DOHH2 (cell line): ENCODE measurements at regions not wholly inside any gene's neighbourhood (a gene's known extent, or its start where the extent isn't known, plus 50 kb on each side); places are given as distances from the start of the nearest gene placed in this dataset.

Experiments
- H3F3A ChIP-seq: fragments of 200-600 bp; sonication (generic), shearing (Covaris generic); 2 replicates; pipeline ENCODE4 v1.6.0; 2016; ENCODE audit warnings: antibody characterized with exemption, mild to moderate bottlenecking; ENCODE audit not compliant: control insufficient read depth, insufficient read depth
- H3K27ac ChIP-seq: fragments of 200-600 bp; sonication (generic); 2 replicates; pipeline ENCODE4 v1.5.1; 2014; ENCODE audit warnings: low read depth, mild to moderate bottlenecking, low read length, moderate library complexity
- H3K27me3 ChIP-seq: fragments of 200-600 bp; sonication (generic); 2 replicates; pipeline ENCODE4 v1.6.1; 2014; ENCODE audit warnings: mild to moderate bottlenecking, low read length, mixed read lengths; ENCODE audit not compliant: control insufficient read depth
- H3K36me3 ChIP-seq: fragments of 200-600 bp; sonication (generic); 2 replicates; pipeline ENCODE4 v1.6.1; 2014; ENCODE audit warnings: mild to moderate bottlenecking, low read length, moderate library complexity, mixed read lengths; ENCODE audit not compliant: control insufficient read depth
- H3K4me1 ChIP-seq: fragments of 200-600 bp; sonication (generic); 2 replicates; pipeline ENCODE4 v1.6.1; 2014; ENCODE audit warnings: mild to moderate bottlenecking, low read length, mixed read lengths; ENCODE audit not compliant: control insufficient read depth
- H3K4me2 ChIP-seq: fragments of 200-600 bp; sonication (generic); 2 replicates; pipeline ENCODE4 v1.6.0; 2014; ENCODE audit warnings: mild to moderate bottlenecking, low read length, moderate library complexity
- H3K4me3 ChIP-seq: fragments of 200-600 bp; sonication (generic); 2 replicates; pipeline ENCODE4 v1.5.1; 2014; ENCODE audit warnings: mild to moderate bottlenecking, low read length, mixed read lengths
- H3K79me2 ChIP-seq: fragments of 200-600 bp; sonication (generic); 2 replicates; pipeline ENCODE4 v1.6.1; 2014; ENCODE audit warnings: mild to moderate bottlenecking, low read length, mixed read lengths; ENCODE audit not compliant: control insufficient read depth
- H3K9me2 ChIP-seq: fragments of 200-600 bp; sonication (generic); replicated peaks from 2 replicates; pipeline ENCODE4 v1.6.1; 2014; ENCODE audit warnings: mild to moderate bottlenecking, low read length, mixed read lengths; ENCODE audit not compliant: control insufficient read depth
- H3K9me3 ChIP-seq: fragments of 200-600 bp; sonication (generic); 2 replicates; pipeline ENCODE4 v1.6.1; 2014; ENCODE audit warnings: antibody characterized with exemption, low read length, mixed read lengths; ENCODE audit not compliant: control insufficient read depth, insufficient read depth
- H4K20me1 ChIP-seq: fragments of 200-600 bp; sonication (generic); 2 replicates; pipeline ENCODE4 v1.6.0; 2014; ENCODE audit warnings: low read depth, mild to moderate bottlenecking, antibody characterized with exemption, low read length, moderate library complexity; ENCODE audit not compliant: control insufficient read depth, insufficient read depth
- CTCF ChIP-seq: fragments of 200-600 bp; sonication (generic); IDR thresholded peaks from one replicate; pipeline ENCODE4 v1.5.1; 2014; ENCODE audit warnings: antibody characterized with exemption, mild to moderate bottlenecking, low read depth, low read length; ENCODE audit not compliant: poor library complexity, severe bottlenecking
- EZH2phosphoT487 ChIP-seq: fragments of 200-600 bp; sonication (generic); IDR thresholded peaks from 2 replicates; pipeline ENCODE4 v1.6.1; 2017; ENCODE audit warnings: borderline replicate concordance, mild to moderate bottlenecking, antibody characterized with exemption, low read length, moderate library complexity, mixed read lengths

- H3K36me3 ChIP-seq, result no peaks in the 10 kb centered on the region
- H3K9me2 ChIP-seq, result no peaks in the 10 kb centered on the region
- no peak overlapping the region for H3K27ac ChIP-seq
- H3K4me2 ChIP-seq, result no peak overlapping the region
- H3F3A ChIP-seq, result no peaks in the 10 kb centered on the region
- no peak overlapping the region for H3K4me3 ChIP-seq
- H3K79me2 ChIP-seq, result no peaks in the 10 kb centered on the region
- H3K27me3 ChIP-seq, result no peaks in the 10 kb centered on the region
- no peaks in the 10 kb centered on the region for H3K4me1 ChIP-seq
- no peaks in the 10 kb centered on the region for H4K20me1 ChIP-seq
- TF ChIP-seq CTCF (no peak), EZH2phosphoT487 (no peak)
- no peaks in the 10 kb centered on the region for H3K9me3 ChIP-seq
Observed at GRCh38 chr1:90347366-90347765, 352.5 kb downstream of the ZNF326 start.

GRCh38 chr1:90346757-90347156 lies 351.8 kb downstream of the ZNF326 start:
- Histone ChIP-seq H3K36me3 (no peaks in the 10 kb centered on the region), H3K79me2 (no peaks in the 10 kb centered on the region), H3K27me3 (no peaks in the 10 kb centered on the region), H3K4me1 (no peaks in the 10 kb centered on the region), H3K4me3 (no peak overlapping the region), H3K9me2 (no peaks in the 10 kb centered on the region), H3K9me3 (no peaks in the 10 kb centered on the region), H4K20me1 (no peaks in the 10 kb centered on the region), H3K27ac (no peak overlapping the region), H3F3A (no peaks in the 10 kb centered on the region), H3K4me2 (no peak overlapping the region)
- TF ChIP-seq EZH2phosphoT487 (no peak), CTCF (no peak)

GRCh38 chr1:90346349-90346748 lies 351.4 kb downstream of the ZNF326 start:
- H3K4me3 ChIP-seq, result no peak overlapping the region
- H3K27ac ChIP-seq, result no peak overlapping the region
- H3K4me2 ChIP-seq, result no peak overlapping the region
- H3K4me1 ChIP-seq, result no peaks in the 10 kb centered on the region
- no peaks in the 10 kb centered on the region for H3K79me2 ChIP-seq
- no peaks in the 10 kb centered on the region for H3K9me2 ChIP-seq
- H3K9me3 ChIP-seq, result no peaks in the 10 kb centered on the region
- no peaks in the 10 kb centered on the region for H3K27me3 ChIP-seq
- TF ChIP-seq EZH2phosphoT487 (no peak), CTCF (no peak)
- no peaks in the 10 kb centered on the region for H4K20me1 ChIP-seq
- no peaks in the 10 kb centered on the region for H3K36me3 ChIP-seq
- H3F3A ChIP-seq, result no peaks in the 10 kb centered on the region
